ENCODE measurements at regions not wholly inside any gene's neighbourhood (a gene's known extent, or its start where the extent isn't known, plus 50 kb on each side); places are given as distances from the start of the nearest gene placed in this dataset.

GRCh38 chr7:46089281-46089680, 168.2 kb upstream of the IGFBP3 start:
- TF ChIP-seq POLR2A (IDR thresholded peaks at IDR 0.05) (no peak), CTCF (IDR thresholded peaks at IDR 0.05) (no peak)
